ENCODE measurements at regions not wholly inside any gene's neighbourhood (a gene's known extent, or its start where the extent isn't known, plus 50 kb on each side); places are given as distances from the start of the nearest gene placed in this dataset.

- Histone ChIP-seq H3K4me2 (no peak overlapping the region), H3K9ac (no peak overlapping the region), H3K4me1 (ENCODE audit: low read depth, poor library complexity, severe bottlenecking) (no peaks in the 10 kb centered on the region), H3K79me2 (ENCODE audit: insufficient read depth, low read depth) (no peaks in the 10 kb centered on the region), H3K4me3 (IDR thresholded peaks at IDR 0.05; ENCODE audit: insufficient read depth, low read depth, low read length) (no peak overlapping the region), H3K27me3 (ENCODE audit: insufficient read depth, low read depth) (no peaks in the 10 kb centered on the region), H4K20me1 (ENCODE audit: insufficient read depth) (no peaks in the 10 kb centered on the region), H3K36me3 (ENCODE audit: insufficient read depth) (no peaks in the 10 kb centered on the region), H2AFZ (ENCODE audit: low read depth) (no peak overlapping the region), H3K27ac (no peak overlapping the region)
- no peak for TF ChIP-seq CTCF (conservative IDR thresholded peaks at IDR 0.05; ENCODE audit: low read depth, low read length)
Observed at GRCh38 chr3:27614592-27614991, 107.5 kb downstream of the EOMES start.

- H3K9ac ChIP-seq = no peak overlapping the region
- H3K27me3 ChIP-seq (ENCODE audit: insufficient read depth, low read depth) = no peaks in the 10 kb centered on the region
- H3K27ac ChIP-seq = no peak overlapping the region
- H2AFZ ChIP-seq (ENCODE audit: low read depth) = no peak overlapping the region
- H4K20me1 ChIP-seq (ENCODE audit: insufficient read depth) = no peaks in the 10 kb centered on the region
- H3K4me3 ChIP-seq (IDR thresholded peaks at IDR 0.05; ENCODE audit: insufficient read depth, low read depth, low read length) = no peak overlapping the region
- no peaks in the 10 kb centered on the region for H3K36me3 ChIP-seq (ENCODE audit: insufficient read depth)
- no peaks in the 10 kb centered on the region for H3K4me1 ChIP-seq (ENCODE audit: low read depth, poor library complexity, severe bottlenecking)
- H3K79me2 ChIP-seq (ENCODE audit: insufficient read depth, low read depth) = no peaks in the 10 kb centered on the region
- no peak overlapping the region for H3K4me2 ChIP-seq
- TF ChIP-seq CTCF (conservative IDR thresholded peaks at IDR 0.05; ENCODE audit: low read depth, low read length) = no peak
Observed at GRCh38 chr3:27613846-27614500, 108.2 kb downstream of the EOMES start.

GRCh38 chr3:27610800-27611525, 111.2 kb downstream of the EOMES start:
- no peak for TF ChIP-seq CTCF (conservative IDR thresholded peaks at IDR 0.05; ENCODE audit: low read depth, low read length)
- no peaks in the 10 kb centered on the region for H3K79me2 ChIP-seq (ENCODE audit: insufficient read depth, low read depth)
- no peak overlapping the region for H2AFZ ChIP-seq (ENCODE audit: low read depth)
- H3K4me1 ChIP-seq (ENCODE audit: low read depth, poor library complexity, severe bottlenecking) = no peaks in the 10 kb centered on the region
- no peak overlapping the region for H3K4me2 ChIP-seq
- no peak overlapping the region for H3K27ac ChIP-seq
- H3K4me3 ChIP-seq (IDR thresholded peaks at IDR 0.05; ENCODE audit: insufficient read depth, low read depth, low read length) = no peak overlapping the region
- no peak overlapping the region for H3K9ac ChIP-seq
- H3K27me3 ChIP-seq (ENCODE audit: insufficient read depth, low read depth) = no peaks in the 10 kb centered on the region
- H3K36me3 ChIP-seq (ENCODE audit: insufficient read depth) = no peaks in the 10 kb centered on the region
- no peaks in the 10 kb centered on the region for H4K20me1 ChIP-seq (ENCODE audit: insufficient read depth)

GRCh38 chr3:27607370-27607769, 114.8 kb downstream of the EOMES start:
- H3K79me2 ChIP-seq (ENCODE audit: insufficient read depth, low read depth) = no peaks in the 10 kb centered on the region
- no peaks in the 10 kb centered on the region for H3K4me1 ChIP-seq (ENCODE audit: low read depth, poor library complexity, severe bottlenecking)
- H2AFZ ChIP-seq (ENCODE audit: low read depth) = no peak overlapping the region
- no peak overlapping the region for H3K4me3 ChIP-seq (IDR thresholded peaks at IDR 0.05; ENCODE audit: insufficient read depth, low read depth, low read length)
- H3K27ac ChIP-seq = no peak overlapping the region
- no peaks in the 10 kb centered on the region for H4K20me1 ChIP-seq (ENCODE audit: insufficient read depth)
- H3K36me3 ChIP-seq (ENCODE audit: insufficient read depth) = no peaks in the 10 kb centered on the region
- H3K27me3 ChIP-seq (ENCODE audit: insufficient read depth, low read depth) = no peaks in the 10 kb centered on the region
- H3K4me2 ChIP-seq = no peak overlapping the region
- no peak for TF ChIP-seq CTCF (conservative IDR thresholded peaks at IDR 0.05; ENCODE audit: low read depth, low read length)
- no peak overlapping the region for H3K9ac ChIP-seq

Measured in KMS-11 (cell line).